SW 1271 (cell line): ENCODE measurements at regions not wholly inside any gene's neighbourhood (a gene's known extent, or its start where the extent isn't known, plus 50 kb on each side); places are given as distances from the start of the nearest gene placed in this dataset.
"Not testable (repeated sequence)": the region's sequence is repeated elsewhere in the genome, so short reads cannot be mapped to it uniquely, and the experiment has no call there.

Source experiments
- DNase-seq, 2 experiments: peaks; one replicate each; lab custom pipeline; 2025; lab: John Stamatoyannopoulos, UW

DNA sequence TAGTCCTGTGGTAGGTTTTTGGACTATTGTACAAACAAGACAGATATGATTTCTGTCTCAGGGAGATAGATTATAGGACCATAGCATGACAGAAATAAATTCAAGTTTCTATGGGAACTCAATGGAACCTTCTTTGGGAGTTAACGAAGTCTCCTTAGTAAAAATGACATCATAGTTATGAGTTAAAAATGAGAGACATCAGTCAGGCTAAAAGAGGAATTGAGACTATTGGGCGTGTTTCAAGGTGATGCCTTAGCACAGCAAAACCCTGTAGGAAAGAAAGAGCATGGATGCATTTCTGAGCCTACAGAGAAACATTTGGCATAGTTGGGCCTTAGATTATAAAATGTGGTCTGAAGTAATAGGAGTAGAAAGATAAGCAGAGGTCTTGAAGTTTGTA, 1909.1 kb upstream of the PCDH7 start:
- no peak for DNase-seq

DNA sequence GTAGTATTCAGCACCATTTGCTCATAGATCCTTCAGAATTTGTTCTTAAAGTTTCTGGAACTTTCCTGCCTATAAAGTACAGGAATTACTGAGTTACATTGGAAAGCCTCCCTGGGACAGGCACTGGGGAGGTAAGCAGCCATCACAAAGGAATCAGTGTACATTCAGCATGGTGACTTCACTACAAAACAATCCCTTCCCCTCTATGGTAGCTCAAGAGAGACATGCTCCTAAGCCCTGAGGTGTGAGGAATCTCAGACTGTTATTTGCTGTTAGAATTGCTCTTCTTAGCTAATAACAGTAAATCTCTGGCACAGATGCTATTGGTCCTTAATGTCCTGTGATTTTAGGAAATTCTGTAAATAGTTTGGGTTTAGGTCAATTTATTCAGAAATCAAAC, 1898.0 kb upstream of the PCDH7 start:
- DNase-seq, result no peak

- DNase-seq, result no peak
Observed at GRCh38 chr4:28827866-28828265, 1892.3 kb upstream of the PCDH7 start.

GRCh38 chr4:28831867-28832266, 1888.3 kb upstream of the PCDH7 start:
- DNase-seq, result no peak

DNA sequence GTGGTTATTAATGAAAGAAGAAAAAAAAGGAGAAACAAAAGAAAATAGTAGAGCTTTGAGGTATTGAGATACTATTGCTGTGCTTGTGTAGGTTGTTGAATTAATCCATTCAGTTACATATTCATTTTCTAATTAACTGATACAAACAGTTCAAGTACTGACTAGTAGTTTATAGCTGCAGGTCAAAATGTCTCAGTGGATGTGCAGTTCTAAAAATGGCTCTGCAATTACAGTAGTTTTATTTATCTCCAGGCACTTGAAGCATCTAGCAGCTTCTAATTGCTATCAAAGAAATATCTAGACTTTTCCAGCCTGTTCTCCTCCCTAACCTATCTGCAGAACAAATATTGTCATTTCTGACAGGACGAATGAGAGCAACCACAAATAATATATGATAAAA, 1887.7 kb upstream of the PCDH7 start:
- no peak for DNase-seq

DNA sequence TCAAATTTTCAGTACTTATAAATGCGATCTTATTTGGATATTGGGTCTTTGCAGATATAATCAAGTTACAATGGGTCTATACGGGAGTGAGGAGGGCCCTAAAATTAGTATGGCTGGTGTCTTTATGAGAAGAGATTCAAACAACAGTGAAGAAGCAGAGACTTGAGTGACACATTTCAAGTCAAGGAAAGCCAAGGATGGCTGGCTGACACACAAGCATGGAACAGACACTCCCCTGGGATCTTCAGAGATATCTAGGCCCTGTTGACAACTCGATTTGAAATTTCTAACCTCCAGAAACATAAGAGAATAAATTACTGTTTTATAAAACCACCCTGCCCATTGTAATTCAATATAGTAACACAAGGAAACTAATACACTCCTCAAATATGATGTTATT, 1886.0 kb upstream of the PCDH7 start:
- DNase-seq, result no peak

GRCh38 chr4:28835501-28835900, 1884.7 kb upstream of the PCDH7 start:
- DNase-seq, result no peak

DNA sequence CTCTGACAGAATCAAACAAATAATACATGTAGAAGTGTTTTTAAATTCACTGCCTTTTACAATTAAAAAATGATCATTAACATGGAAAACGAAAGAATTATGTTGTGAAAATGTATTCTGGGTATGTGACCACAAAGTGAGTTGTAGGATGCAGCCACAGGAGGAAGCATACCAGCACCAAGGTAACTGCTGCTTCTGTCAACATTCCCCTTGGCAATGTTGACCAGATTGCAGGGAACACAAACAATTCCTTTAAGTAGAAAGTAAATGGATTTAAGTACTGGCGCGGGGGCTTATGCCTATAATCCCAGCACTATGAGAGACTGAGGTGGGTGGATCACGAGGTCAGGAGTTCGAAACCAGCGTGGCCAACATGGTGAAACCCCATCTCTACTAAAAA, 1877.9 kb upstream of the PCDH7 start:
- DNase-seq, result no peak

GRCh38 chr4:28845158-28845557, 1875.0 kb upstream of the PCDH7 start:
- DNase-seq, result no peak

DNA sequence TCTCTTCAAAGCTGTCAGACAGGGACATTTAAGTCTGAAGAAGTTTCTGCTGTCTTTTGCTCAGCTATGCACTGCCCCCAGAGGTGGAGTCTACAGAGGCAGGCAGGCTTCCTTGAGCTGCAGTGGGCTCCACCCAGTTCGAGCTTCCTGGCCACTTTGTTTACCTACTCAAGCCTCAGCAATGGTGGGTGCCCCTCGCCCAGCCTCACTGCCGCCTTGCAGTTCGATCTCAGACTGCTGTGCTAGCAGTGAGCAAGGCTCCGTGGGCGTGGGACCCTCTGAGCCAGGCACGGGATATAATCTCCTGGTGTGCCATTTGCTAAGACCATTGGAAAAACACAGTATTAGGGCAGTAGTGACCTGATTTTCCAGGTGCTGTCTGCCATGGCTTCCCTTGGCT, 1863.1 kb upstream of the PCDH7 start:
- DNase-seq, result not testable (repeated sequence)

GRCh38 chr4:28868841-28869240, 1851.3 kb upstream of the PCDH7 start:
- no peak for DNase-seq

- DNase-seq, result no peak
Observed at GRCh38 chr4:28879178-28879577, 1841.0 kb upstream of the PCDH7 start.

GRCh38 chr4:28879900-28880299, 1840.3 kb upstream of the PCDH7 start:
- no peak for DNase-seq

GRCh38 chr4:28883211-28883610, 1837.0 kb upstream of the PCDH7 start:
- no peak for DNase-seq

DNA sequence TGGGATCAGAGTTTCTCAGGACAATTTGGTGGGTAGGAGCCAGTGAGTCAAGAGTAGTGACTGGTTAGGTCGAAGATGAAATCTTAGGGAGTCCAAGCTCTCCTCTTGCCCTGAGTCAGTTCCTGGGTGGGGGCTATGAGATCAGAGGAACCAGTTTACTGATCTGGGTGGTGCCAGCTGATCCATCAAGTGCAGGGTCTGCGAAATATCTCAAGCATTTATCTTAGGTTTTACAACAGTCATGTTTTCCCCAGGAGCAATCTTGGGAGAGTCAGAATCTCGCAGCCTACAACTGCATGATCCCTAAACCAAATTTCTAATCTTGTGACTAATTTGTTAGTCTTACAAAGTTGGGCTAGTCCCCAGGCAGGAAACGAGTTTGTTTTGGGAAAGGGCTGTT, 1833.2 kb upstream of the PCDH7 start:
- no peak for DNase-seq

- DNase-seq, result no peak
Observed at GRCh38 chr4:28890949-28891775, 1829.0 kb upstream of the PCDH7 start.

GRCh38 chr4:28913466-28913865, 1806.7 kb upstream of the PCDH7 start:
- no peak for DNase-seq

DNA sequence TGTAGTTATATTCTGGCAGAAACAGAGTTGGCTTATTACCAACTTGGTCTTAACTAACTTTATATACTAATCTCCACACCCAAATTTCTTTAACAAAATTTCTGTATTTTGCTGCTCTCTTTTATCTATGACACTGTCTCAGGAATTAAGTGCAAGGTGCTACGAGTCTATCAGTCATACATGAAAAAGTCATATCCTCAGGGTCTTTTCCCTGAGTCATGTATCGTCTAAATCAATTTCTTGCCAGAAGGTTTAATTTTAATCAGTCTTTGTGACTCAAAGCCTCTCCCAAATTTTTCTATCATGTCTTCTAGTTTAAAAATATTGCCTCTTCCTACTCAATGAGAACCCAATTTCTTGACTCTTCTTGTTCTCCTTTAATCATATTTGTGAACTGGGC, 1803.6 kb upstream of the PCDH7 start:
- DNase-seq, result no peak

DNA sequence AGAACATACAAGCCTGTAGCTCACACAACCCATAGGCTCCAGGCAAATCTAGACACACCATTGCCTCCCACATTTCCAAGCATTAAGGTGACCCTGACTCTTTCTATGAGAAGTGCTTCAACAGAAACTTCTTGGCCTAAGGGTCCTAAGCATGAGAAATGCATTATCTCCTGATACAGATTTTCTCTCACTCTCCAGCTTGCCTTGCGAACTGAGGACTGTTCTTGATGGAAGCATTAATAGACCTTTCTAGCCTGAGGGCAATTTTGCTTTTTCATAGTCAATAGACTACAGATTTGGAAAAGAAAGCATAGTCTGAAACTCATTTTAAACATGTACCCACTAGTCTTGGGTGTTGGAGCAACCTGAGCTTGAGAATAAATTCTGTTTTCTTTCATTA, 1801.3 kb upstream of the PCDH7 start:
- no peak for DNase-seq

GRCh38 chr4:28921886-28922285, 1798.3 kb upstream of the PCDH7 start:
- no peak for DNase-seq

DNA sequence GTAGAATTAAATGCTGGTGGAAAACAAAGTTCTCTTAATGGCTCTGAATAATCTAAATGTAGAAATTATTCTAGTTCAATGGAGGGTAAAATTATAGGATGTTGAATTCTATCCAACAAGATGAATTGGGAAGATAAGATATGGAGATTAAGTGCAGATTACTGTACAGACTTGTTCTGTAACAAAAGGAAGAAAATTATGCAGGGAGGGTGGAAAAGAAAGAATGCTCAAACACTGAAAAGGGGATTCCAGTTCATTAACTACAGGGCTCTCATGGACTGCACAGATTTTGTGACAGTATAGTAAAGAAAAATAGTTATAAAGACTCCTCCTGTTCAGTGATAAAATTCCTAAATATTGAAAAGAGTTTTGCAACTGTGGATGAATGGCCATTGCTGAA, 1794.0 kb upstream of the PCDH7 start:
- DNase-seq, result no peak

DNA sequence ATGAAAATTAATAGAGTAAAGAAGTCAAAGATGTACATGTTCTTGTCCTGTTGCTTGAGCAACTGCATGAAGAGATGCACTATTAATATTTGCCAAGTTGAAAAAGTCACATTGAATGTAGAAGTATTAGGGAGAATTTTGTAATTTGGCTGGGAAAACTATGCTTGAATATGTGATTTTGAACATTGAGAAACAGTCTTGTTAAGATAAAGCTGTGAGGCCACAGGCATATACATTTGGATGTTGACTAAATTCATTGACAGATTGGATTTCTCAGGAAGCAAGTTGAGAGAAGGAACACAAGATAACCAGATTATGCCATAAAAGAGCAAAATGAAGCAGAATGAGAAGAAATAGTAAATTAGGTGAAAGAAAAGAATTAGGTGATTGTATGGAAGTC, 1777.5 kb upstream of the PCDH7 start:
- DNase-seq, result no peak

- DNase-seq, result no peak
Observed at GRCh38 chr4:28947374-28947773, 1772.8 kb upstream of the PCDH7 start.

DNA sequence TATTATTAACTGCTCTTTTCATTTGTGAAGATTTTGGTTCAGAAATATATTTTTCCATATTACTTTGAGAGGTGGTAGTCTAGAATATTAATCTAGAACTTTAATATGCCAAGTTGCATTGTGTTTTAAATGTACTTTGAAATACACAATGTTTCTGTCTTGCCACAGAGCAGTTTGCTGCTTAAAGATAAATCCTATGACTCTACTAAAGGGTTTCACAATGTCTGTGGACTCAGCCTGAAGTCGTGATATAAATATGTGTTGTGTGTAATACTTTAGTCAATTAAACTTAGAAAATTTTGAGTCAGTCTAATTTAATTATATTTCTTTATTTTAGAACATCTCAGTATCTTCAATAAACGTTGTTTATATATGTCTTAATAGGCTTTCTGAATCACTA, 1771.7 kb upstream of the PCDH7 start:
- no peak for DNase-seq
